ENCODE measurements at regions not wholly inside any gene's neighbourhood (a gene's known extent, or its start where the extent isn't known, plus 50 kb on each side); places are given as distances from the start of the nearest gene placed in this dataset.

DNA sequence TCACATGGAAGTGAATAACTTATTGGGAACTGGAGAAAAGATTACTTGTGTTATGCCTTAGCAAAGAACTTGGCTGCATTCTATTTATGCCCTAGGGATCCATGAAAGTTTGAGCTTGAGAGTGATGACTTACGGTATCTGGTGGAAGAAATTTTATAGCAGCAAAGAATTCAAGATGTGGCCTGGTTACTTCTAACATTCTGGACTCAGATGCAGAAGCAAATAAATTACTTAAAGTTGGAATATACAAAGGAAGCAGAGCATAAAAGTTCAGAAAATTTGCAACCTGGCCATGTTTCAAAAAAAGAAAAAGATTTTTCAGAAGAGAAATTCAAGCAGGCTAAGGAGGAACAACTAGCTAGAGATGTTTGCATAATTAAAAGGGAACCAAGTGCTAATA lies 252.3 kb upstream of the WDFY3 start:
- TF ChIP-seq, protein P1, sequence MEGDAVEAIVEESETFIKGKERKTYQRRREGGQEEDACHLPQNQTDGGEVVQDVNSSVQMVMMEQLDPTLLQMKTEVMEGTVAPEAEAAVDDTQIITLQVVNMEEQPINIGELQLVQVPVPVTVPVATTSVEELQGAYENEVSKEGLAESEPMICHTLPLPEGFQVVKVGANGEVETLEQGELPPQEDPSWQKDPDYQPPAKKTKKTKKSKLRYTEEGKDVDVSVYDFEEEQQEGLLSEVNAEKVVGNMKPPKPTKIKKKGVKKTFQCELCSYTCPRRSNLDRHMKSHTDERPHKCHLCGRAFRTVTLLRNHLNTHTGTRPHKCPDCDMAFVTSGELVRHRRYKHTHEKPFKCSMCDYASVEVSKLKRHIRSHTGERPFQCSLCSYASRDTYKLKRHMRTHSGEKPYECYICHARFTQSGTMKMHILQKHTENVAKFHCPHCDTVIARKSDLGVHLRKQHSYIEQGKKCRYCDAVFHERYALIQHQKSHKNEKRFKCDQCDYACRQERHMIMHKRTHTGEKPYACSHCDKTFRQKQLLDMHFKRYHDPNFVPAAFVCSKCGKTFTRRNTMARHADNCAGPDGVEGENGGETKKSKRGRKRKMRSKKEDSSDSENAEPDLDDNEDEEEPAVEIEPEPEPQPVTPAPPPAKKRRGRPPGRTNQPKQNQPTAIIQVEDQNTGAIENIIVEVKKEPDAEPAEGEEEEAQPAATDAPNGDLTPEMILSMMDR (IDR thresholded peaks at IDR 0.05; ENCODE audit: low read length): no peak
- TF ChIP-seq EZH2 (IDR thresholded peaks at IDR 0.05; ENCODE audit: borderline replicate concordance, low read length): no peak
